Aorta (tissue), 5 donors: ENCODE measurements at regions not wholly inside any gene's neighbourhood (a gene's known extent, or its start where the extent isn't known, plus 50 kb on each side); places are given as distances from the start of the nearest gene placed in this dataset.

Experiments
- ATAC-seq: fragments of 200-7000 bp; cut with Tn5 transposase; one replicate; pipeline ENCODE4 v1.9.1; 2022; ENCODE audit warnings: moderate library complexity; ENCODE audit not compliant: low FRiP score
- DNase-seq, 2 donors: peaks; one replicate each; pipeline ENCODE4 v3.0.0-alpha.2; 2020
- H3K27ac ChIP-seq, 2 donors: one replicate each; pipeline ENCODE4 v1.5.1; 2013; ENCODE audit warnings: low read length in 2 of 2, mild to moderate bottlenecking in 2 of 2, moderate library complexity in 2 of 2, control low read depth in 1 of 2, inconsistent platforms in 1 of 2, low read depth in 1 of 2
- H3K27me3 ChIP-seq, 2 donors: one replicate each; pipeline ENCODE4 v1.6.1; 2013; ENCODE audit warnings: control low read depth in 1 of 2, low read length in 1 of 2, mild to moderate bottlenecking in 1 of 2, moderate library complexity in 1 of 2; ENCODE audit not compliant: insufficient read depth in 2 of 2, control insufficient read depth in 1 of 2
- H3K36me3 ChIP-seq, 2 donors: one replicate each; pipeline ENCODE4 v1.6.1; 2013; ENCODE audit warnings: control low read depth in 1 of 2, low read length in 1 of 2, mild to moderate bottlenecking in 1 of 2; ENCODE audit not compliant: insufficient read depth in 2 of 2, control insufficient read depth in 1 of 2
- H3K4me1 ChIP-seq, 2 donors: one replicate each; pipeline ENCODE4 v1.6.1; 2013; ENCODE audit warnings: low read length in 2 of 2, control low read depth in 1 of 2, mild to moderate bottlenecking in 1 of 2, moderate library complexity in 1 of 2; ENCODE audit not compliant: insufficient read depth in 2 of 2, control insufficient read depth in 1 of 2
- H3K4me3 ChIP-seq, 2 donors: one replicate each; pipeline ENCODE4 v1.5.1; 2013; ENCODE audit warnings: low read length in 2 of 2, control low read depth in 1 of 2, mild to moderate bottlenecking in 1 of 2
- H3K9me3 ChIP-seq: one replicate; pipeline ENCODE4 v1.6.1; 2013; ENCODE audit warnings: mild to moderate bottlenecking, low read length; ENCODE audit not compliant: control insufficient read depth
- WGBS, 2 donors: extraction: QIAGEN DNeasy Blood & Tissue Kit; methylation state at CpG; one replicate each; pipeline ENCODE4 v1.1.7; 2013; 5-methylcytosine and 5-hydroxymethylcytosine counted together
- intact Hi-C, 2 donors: fragments of 100-400 bp; cut with DNase I; formaldehyde crosslinking; loops; one replicate each; pipeline versions ENCODE4 v1.14.2 to v1.15.0; 2022
- donor health status: healthy with polysubstance abuse.
- donor health status: Bipolar disorder and iron deficiency.
- donor health status: DM: no; HTN: no; CAD: no.
- donor health status: DM: no; HTN: no; CAD: no.
- donor health status: DM: yes; HTN: yes; CAD: no.

- DNase-seq (no peak), ATAC-seq (no peak)
- Histone ChIP-seq H3K9me3 (no peaks in the 10 kb centered on the region), H3K4me1 (no peaks in the 10 kb centered on the region), H3K4me3 (no peak overlapping the region), H3K36me3 (no peaks in the 10 kb centered on the region), H3K27me3 (no peaks in the 10 kb centered on the region), H3K27ac (no peak overlapping the region)
- intact Hi-C loops, result no loop called here
- 91 to 94% methylated on average over 1 of the region's 1 CpG for WGBS, 2 donors
These were observed 949.6 kb downstream of the CDH11 start for GRCh38 chr16:64172226-64172625.

- no peak for ATAC-seq
- 90 to 99% methylated on average over 2 of the region's 2 CpGs for WGBS, 2 donors
These were observed 950.2 kb downstream of the CDH11 start for GRCh38 chr16:64171632-64172031.

GRCh38 chr16:64168371-64168770, 953.5 kb downstream of the CDH11 start:
- DNase-seq (no peak), ATAC-seq (no peak)
- Histone ChIP-seq H3K27me3 (no peaks in the 10 kb centered on the region), H3K4me1 (no peaks in the 10 kb centered on the region), H3K36me3 (no peaks in the 10 kb centered on the region), H3K9me3 (no peaks in the 10 kb centered on the region), H3K4me3 (no peak overlapping the region), H3K27ac (no peak overlapping the region)
- WGBS, 2 donors, result 86 to 92% methylated on average over 1 of the region's 1 CpG
- intact Hi-C loops, result no loop called here

More at GRCh38 chr16:64171632-64172031, 950.2 kb downstream of the CDH11 start:
- no peaks in the 10 kb centered on the region for H3K36me3 ChIP-seq
- no peaks in the 10 kb centered on the region for H3K27me3 ChIP-seq
- H3K4me3 ChIP-seq, result no peak overlapping the region
- no peak overlapping the region for H3K27ac ChIP-seq
- DNase-seq, result no peak
- intact Hi-C loops, result no loop called here
- H3K9me3 ChIP-seq, result no peaks in the 10 kb centered on the region
- no peaks in the 10 kb centered on the region for H3K4me1 ChIP-seq

- DNase-seq, result no peak
- H3K4me1 ChIP-seq, result no peaks in the 10 kb centered on the region
- H3K4me3 ChIP-seq, result no peak overlapping the region
- no peak for ATAC-seq
- 75 to 81% methylated on average over 12 of the region's 12 CpGs for WGBS, 2 donors
- no peaks in the 10 kb centered on the region for H3K9me3 ChIP-seq
- H3K27me3 ChIP-seq, result no peaks in the 10 kb centered on the region
- no peaks in the 10 kb centered on the region for H3K36me3 ChIP-seq
- no peak overlapping the region for H3K27ac ChIP-seq
- intact Hi-C loops, result no loop called here
These were observed 953.9 kb downstream of the CDH11 start for GRCh38 chr16:64167936-64168335.

- Histone ChIP-seq H3K4me1 (no peaks in the 10 kb centered on the region), H3K9me3 (no peaks in the 10 kb centered on the region), H3K27ac (no peak overlapping the region), H3K27me3 (no peaks in the 10 kb centered on the region), H3K4me3 (no peak overlapping the region), H3K36me3 (no peaks in the 10 kb centered on the region)
- no peak for ATAC-seq
- no peak for DNase-seq
- WGBS, 2 donors, result 87 to 89% methylated on average over 7 of the region's 7 CpGs
- intact Hi-C loops, result no loop called here
These were observed 956.5 kb downstream of the CDH11 start for GRCh38 chr16:64165368-64165767.

- 71 to 80% methylated on average over 4 of the region's 4 CpGs for WGBS, 2 donors
- Histone ChIP-seq H3K36me3 (no peaks in the 10 kb centered on the region), H3K27ac (no peak overlapping the region), H3K27me3 (no peaks in the 10 kb centered on the region), H3K9me3 (no peaks in the 10 kb centered on the region), H3K4me1 (no peaks in the 10 kb centered on the region), H3K4me3 (no peak overlapping the region)
- intact Hi-C loops, result no loop called here
- ATAC-seq (no peak), DNase-seq (no peak)
These were observed 959.1 kb downstream of the CDH11 start for GRCh38 chr16:64162613-64163375.

- Histone ChIP-seq H3K27ac (no peak overlapping the region), H3K27me3 (no peaks in the 10 kb centered on the region), H3K4me1 (no peaks in the 10 kb centered on the region), H3K9me3 (no peaks in the 10 kb centered on the region), H3K36me3 (no peaks in the 10 kb centered on the region), H3K4me3 (no peak overlapping the region)
- 84 to 91% methylated on average over 2 of the region's 2 CpGs for WGBS, 2 donors
- no peak for ATAC-seq
- DNase-seq, result no peak
- intact Hi-C loops, result no loop called here
These were observed 961.9 kb downstream of the CDH11 start for GRCh38 chr16:64159976-64160375.

GRCh38 chr16:64158941-64159588, 962.8 kb downstream of the CDH11 start:
- Histone ChIP-seq H3K9me3 (no peaks in the 10 kb centered on the region), H3K36me3 (no peaks in the 10 kb centered on the region), H3K27me3 (no peaks in the 10 kb centered on the region), H3K27ac (no peak overlapping the region), H3K4me3 (no peak overlapping the region), H3K4me1 (no peaks in the 10 kb centered on the region)
- ATAC-seq (no peak), DNase-seq (no peak)
- 93 to 97% methylated on average over 2 of the region's 2 CpGs for WGBS, 2 donors
- intact Hi-C loops, result no loop called here

GRCh38 chr16:64153718-64154117, 968.1 kb downstream of the CDH11 start:
- intact Hi-C loops, result loop anchor here in 1 of 2 donors (1.0 kb wide), 1 partner anchor 11 kb away; no protein-coding TSS in a partner anchor
- H3K9me3 ChIP-seq, result no peaks in the 10 kb centered on the region
- H3K4me3 ChIP-seq, result no peak overlapping the region
- ATAC-seq, result no peak
- no peak for DNase-seq
- H3K4me1 ChIP-seq, result no peaks in the 10 kb centered on the region
- no peak overlapping the region for H3K27ac ChIP-seq
- WGBS, 2 donors, result 86 to 91% methylated on average over 3 of the region's 3 CpGs
- H3K27me3 ChIP-seq, result no peaks in the 10 kb centered on the region
- H3K36me3 ChIP-seq, result no peaks in the 10 kb centered on the region
